Panc1 (cell line): ENCODE measurements at regions not wholly inside any gene's neighbourhood (a gene's known extent, or its start where the extent isn't known, plus 50 kb on each side); places are given as distances from the start of the nearest gene placed in this dataset.
"Not testable (repeated sequence)": the region's sequence is repeated elsewhere in the genome, so short reads cannot be mapped to it uniquely, and the experiment has no call there.

Experiments
- ATAC-seq: fragments of 200-7000 bp; cut with Tn5 transposase; 2 replicates; pipeline ENCODE4 v1.9.1; 2020; ENCODE audit warnings: mild to moderate bottlenecking, moderate library complexity
- BruUV-seq: library from RNA; stranded (reverse); fragments of 400-500 nt; replicated peaks from 2 replicates; lab custom pipeline; 2021; lab: Mats Ljungman, UMichigan
- CTCF ChIA-PET: fragments of 300-600 bp; sonication (Branson Sonifier 250); formaldehyde crosslinking; loops from one replicate; lab custom pipeline; 2022; ENCODE audit warnings: antibody characterized with exemption; lab: Charles Lee
- POLR2A ChIA-PET: fragments of 300-600 bp; sonication (Branson Sonifier 250); formaldehyde crosslinking; loops from one replicate; lab custom pipeline; 2022; ENCODE audit warnings: antibody characterized with exemption; lab: Charles Lee
- DNase-seq: peaks from one replicate; pipeline ENCODE4 v3.0.0-alpha.2; 2010; ENCODE audit warnings: low read depth, low spot score
- H3K27ac ChIP-seq: 2 replicates; pipeline ENCODE4 v1.5.1; 2011; ENCODE audit warnings: mild to moderate bottlenecking, low read length, inconsistent platforms
- H3K27me3 ChIP-seq: fragments of 200-500 bp; sonication (Bioruptor generic); 2 replicates; pipeline ENCODE4 v1.6.0; 2014; ENCODE audit warnings: low read length, inconsistent platforms; ENCODE audit not compliant: control insufficient read depth, insufficient read depth
- H3K36me3 ChIP-seq: fragments of 200-500 bp; sonication (Bioruptor generic); 2 replicates; pipeline ENCODE4 v1.5.1; 2014; ENCODE audit warnings: inconsistent platforms, mild to moderate bottlenecking, low read length, moderate library complexity; ENCODE audit not compliant: control insufficient read depth, insufficient read depth
- H3K4me1 ChIP-seq: 2 replicates; pipeline ENCODE4 v1.5.1; 2011; ENCODE audit warnings: inconsistent platforms, mild to moderate bottlenecking, low read length, moderate library complexity; ENCODE audit not compliant: control insufficient read depth, insufficient read depth
- H3K4me3 ChIP-seq, 2 experiments: 2 replicates each; pipeline ENCODE4 v1.5.1; 2011 to 2012; ENCODE audit warnings: low read depth in 2 of 2, low read length in 2 of 2, mild to moderate bottlenecking in 2 of 2, inconsistent platforms in 1 of 2, moderate library complexity in 1 of 2
- H3K9me3 ChIP-seq: fragments of 200-500 bp; sonication (Bioruptor generic); 2 replicates; pipeline ENCODE4 v1.5.1; 2014; ENCODE audit warnings: low read depth, mild to moderate bottlenecking, inconsistent platforms, low read length, moderate library complexity; ENCODE audit not compliant: control insufficient read depth, insufficient read depth
- POLR2AphosphoS5 ChIP-seq: IDR thresholded peaks from 2 replicates; pipeline ENCODE4 v1.6.1; 2012; ENCODE audit warnings: mild to moderate bottlenecking, low read depth, low read length, moderate library complexity
- REST ChIP-seq, 2 experiments: IDR thresholded peaks; 2 replicates each; pipeline ENCODE4 v1.6.1; 2011 to 2012; ENCODE audit warnings: low read depth in 2 of 2, control low read depth in 1 of 2, low read length in 1 of 2, mild to moderate bottlenecking in 1 of 2, moderate library complexity in 1 of 2; ENCODE audit not compliant: insufficient read depth in 1 of 2
- SIN3A ChIP-seq: IDR thresholded peaks from 2 replicates; pipeline ENCODE4 v1.6.1; 2012; ENCODE audit warnings: low read depth, mild to moderate bottlenecking, low read length, moderate library complexity, borderline replicate concordance; ENCODE audit not compliant: insufficient read depth
- TCF7L2 ChIP-seq: IDR thresholded peaks from 2 replicates; pipeline ENCODE4 v1.6.1; 2011; ENCODE audit warnings: mild to moderate bottlenecking, low read depth, low read length, inconsistent platforms
- in situ Hi-C: cut with HindIII; loops from 2 replicates; pipeline ENCODE4 v1.10.0; 2016; ENCODE audit warnings: low sequenced_read_pairs, low pct_unique_long_range_greater_than_20kb
- intact Hi-C: fragments of 100-400 bp; cut with micrococcal nuclease; formaldehyde crosslinking; loops from one replicate; pipeline ENCODE4 v1.10.0; 2022; ENCODE audit not compliant: unreplicated experiment
- TF ChIP-seq, protein P1 (sequence below): fragments of 450-650 bp; IDR thresholded peaks from 2 replicates; pipeline ENCODE4 v1.5.1; 2017; ENCODE audit warnings: mild to moderate bottlenecking

- intact Hi-C loops (no loop called here), in situ Hi-C loops (no loop called here)
- ATAC-seq (no peak), DNase-seq (no peak)
- H3K9me3 ChIP-seq, result no peaks in the 10 kb centered on the region
- H3K4me3 ChIP-seq, result no peak overlapping the region
- H3K36me3 ChIP-seq, result peaks cover 11% of the 10 kb centered on the region; the same call in 1 of the 2 replicates
- POLR2A ChIA-PET, result no interaction called here
- CTCF ChIA-PET, result no interaction called here
- TF ChIP-seq POLR2AphosphoS5, result no peak
- TF ChIP-seq TCF7L2, result no peak
- TF ChIP-seq SIN3A, result no peak
- TF ChIP-seq REST (IDR thresholded peaks at IDR 0.05; ENCODE audit: insufficient read depth in 1 of 2, low read depth in 2 of 2, low read length in 1 of 2), result no peak
- TF ChIP-seq, protein P1, sequence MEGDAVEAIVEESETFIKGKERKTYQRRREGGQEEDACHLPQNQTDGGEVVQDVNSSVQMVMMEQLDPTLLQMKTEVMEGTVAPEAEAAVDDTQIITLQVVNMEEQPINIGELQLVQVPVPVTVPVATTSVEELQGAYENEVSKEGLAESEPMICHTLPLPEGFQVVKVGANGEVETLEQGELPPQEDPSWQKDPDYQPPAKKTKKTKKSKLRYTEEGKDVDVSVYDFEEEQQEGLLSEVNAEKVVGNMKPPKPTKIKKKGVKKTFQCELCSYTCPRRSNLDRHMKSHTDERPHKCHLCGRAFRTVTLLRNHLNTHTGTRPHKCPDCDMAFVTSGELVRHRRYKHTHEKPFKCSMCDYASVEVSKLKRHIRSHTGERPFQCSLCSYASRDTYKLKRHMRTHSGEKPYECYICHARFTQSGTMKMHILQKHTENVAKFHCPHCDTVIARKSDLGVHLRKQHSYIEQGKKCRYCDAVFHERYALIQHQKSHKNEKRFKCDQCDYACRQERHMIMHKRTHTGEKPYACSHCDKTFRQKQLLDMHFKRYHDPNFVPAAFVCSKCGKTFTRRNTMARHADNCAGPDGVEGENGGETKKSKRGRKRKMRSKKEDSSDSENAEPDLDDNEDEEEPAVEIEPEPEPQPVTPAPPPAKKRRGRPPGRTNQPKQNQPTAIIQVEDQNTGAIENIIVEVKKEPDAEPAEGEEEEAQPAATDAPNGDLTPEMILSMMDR, result no peak
- no peak overlapping the region for H3K27ac ChIP-seq
- no peaks in the 10 kb centered on the region for H3K27me3 ChIP-seq
- no peaks in the 10 kb centered on the region for H3K4me1 ChIP-seq
- no TSS peak for BruUV-seq
Observed at GRCh38 chr7:149605696-149606095, 108.1 kb upstream of the ZNF746 start.

- no TSS peak for BruUV-seq
- Histone ChIP-seq H3K27ac (no peak overlapping the region), H3K4me1 (no peaks in the 10 kb centered on the region), H3K9me3 (no peaks in the 10 kb centered on the region), H3K4me3 (no peak overlapping the region), H3K27me3 (no peaks in the 10 kb centered on the region), H3K36me3 (0 out of 2 replicates have a peak, but pooled peaks cover 3% of the 10 kb centered on the region)
- ChIA-PET POLR2A (no interaction called here), CTCF (no interaction called here)
- intact Hi-C loops (no loop called here), in situ Hi-C loops (no loop called here)
- DNase-seq (no peak), ATAC-seq (no peak)
- TF ChIP-seq, protein P1, result no peak
- TF ChIP-seq POLR2AphosphoS5, result no peak
- TF ChIP-seq REST (IDR thresholded peaks at IDR 0.05; ENCODE audit: insufficient read depth in 1 of 2, low read depth in 2 of 2, low read length in 1 of 2), result no peak
- TF ChIP-seq TCF7L2, result no peak
- TF ChIP-seq SIN3A, result no peak
Observed at GRCh38 chr7:149604521-149604920, 106.9 kb upstream of the ZNF746 start.

GRCh38 chr7:149600669-149601330, 103.2 kb upstream of the ZNF746 start:
- H3K27ac ChIP-seq, H3K36me3 ChIP-seq, H3K4me3 ChIP-seq, BruUV-seq, intact Hi-C loops, in situ Hi-C loops, ATAC-seq, POLR2A ChIA-PET, CTCF ChIA-PET, DNase-seq, H3K27me3 ChIP-seq, H3K4me1 ChIP-seq, H3K9me3 ChIP-seq: not testable (repeated sequence)
